DMS53 treated with DMSO at 0.1 percent for 48 hours (cell line): ENCODE measurements at regions not wholly inside any gene's neighbourhood (a gene's known extent, or its start where the extent isn't known, plus 50 kb on each side); places are given as distances from the start of the nearest gene placed in this dataset.

ENCODE experiments used
- DNase-seq: peaks from one replicate; lab custom pipeline; 2025; ENCODE audit not compliant: unreplicated experiment; lab: John Stamatoyannopoulos, UW

DNA sequence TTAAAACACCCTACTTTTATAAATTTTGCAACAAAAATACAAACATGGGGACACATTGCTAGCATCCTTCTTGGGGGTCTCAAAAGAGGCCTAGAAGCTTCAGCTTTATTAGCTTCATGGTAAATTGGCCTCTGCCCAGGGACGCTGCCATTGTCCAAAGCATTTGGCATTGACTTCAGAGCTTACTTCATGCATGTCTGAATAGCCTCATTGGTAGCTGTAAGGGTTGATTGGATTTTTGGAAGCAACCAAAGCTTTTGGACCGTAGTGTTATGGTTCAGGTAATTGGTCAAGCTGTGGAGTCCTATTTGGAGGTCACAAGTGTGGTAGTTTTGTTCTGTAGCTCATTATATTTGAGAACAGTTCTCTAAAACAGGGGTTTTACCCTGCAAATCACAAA lies 411.7 kb upstream of the SLC24A2 start:
- DNase-seq = no peak

DNA sequence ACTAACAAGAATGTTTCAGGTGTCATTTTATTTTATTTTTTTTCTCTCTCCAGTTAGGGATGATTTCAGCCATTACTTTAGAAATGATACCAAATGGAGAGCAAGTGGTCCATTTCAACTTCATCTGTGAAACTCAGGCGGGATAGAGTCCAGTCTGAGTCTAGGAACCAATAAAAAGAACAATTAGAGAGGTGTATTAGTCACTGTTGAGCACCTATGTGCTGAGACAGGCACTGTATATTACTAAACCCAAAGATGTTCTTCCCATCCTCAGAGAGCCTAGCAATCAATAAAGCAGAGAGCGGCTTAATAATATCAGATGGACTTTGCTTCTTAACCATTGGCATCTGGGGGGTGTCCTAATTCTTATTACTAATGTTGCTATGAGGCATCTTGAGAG lies 410.3 kb upstream of the SLC24A2 start:
- no peak for DNase-seq

DNA sequence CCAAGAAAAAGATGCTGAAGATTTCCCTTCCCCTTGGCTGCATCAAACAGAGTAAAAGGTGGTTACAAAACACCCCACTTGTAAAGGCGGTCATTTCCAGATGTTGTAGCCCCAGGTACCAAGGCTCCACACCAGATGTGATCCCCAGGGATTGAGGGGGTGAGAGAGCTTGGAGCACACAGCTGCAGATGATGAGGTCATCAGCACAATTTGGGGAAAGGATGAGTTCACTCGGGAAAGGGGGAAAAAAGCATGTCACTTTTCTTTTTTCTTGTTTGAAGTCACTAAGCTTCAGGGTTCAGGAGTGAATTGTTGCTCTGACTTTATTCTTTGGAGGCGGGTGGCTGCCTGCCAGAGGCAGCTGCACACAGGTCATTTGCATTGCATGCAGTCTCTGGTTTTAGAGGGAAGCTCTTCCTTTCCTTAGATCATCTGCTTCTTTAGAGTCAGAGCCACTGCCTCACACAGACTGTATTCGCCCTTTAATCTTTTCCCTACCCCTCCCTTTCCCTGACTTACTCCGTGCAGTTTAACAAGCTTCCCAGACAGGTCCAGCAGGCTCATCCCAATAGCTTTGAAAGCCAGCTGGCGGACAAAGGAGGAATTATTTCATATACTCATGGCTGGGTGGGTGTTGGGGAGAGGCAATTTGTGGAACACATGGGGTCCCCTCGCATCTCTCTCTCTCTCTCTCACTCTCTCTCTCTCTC lies 409.3 kb upstream of the SLC24A2 start:
- no peak for DNase-seq

DNA sequence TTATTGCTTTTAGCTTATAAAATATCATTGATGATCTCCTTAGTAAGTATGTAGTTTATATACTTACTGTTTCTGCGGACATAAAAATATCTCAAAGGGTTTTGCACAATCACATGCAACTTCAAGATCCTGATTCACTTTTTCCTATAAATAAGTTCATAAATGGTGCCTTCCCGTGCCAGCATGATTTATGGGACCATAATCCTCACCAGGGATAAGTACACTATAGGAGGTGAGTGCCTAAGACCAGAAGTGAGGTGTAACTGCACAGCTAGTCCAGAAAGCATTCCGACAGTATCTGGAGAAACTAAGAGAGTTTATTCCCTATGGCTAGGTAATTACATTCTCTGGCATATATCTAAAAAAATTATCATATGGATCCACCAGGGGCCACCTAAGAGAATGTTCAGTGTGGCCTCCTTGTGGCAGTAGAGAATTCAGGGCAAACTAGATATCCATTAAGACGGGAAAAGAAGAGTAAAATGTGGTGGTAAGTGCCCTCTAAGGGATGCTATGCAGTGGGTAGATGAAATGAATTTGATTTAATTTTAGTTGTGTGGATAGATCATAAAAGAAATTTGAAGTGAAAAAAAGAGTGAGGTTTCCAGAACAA lies 402.5 kb upstream of the SLC24A2 start:
- DNase-seq = no peak

DNA sequence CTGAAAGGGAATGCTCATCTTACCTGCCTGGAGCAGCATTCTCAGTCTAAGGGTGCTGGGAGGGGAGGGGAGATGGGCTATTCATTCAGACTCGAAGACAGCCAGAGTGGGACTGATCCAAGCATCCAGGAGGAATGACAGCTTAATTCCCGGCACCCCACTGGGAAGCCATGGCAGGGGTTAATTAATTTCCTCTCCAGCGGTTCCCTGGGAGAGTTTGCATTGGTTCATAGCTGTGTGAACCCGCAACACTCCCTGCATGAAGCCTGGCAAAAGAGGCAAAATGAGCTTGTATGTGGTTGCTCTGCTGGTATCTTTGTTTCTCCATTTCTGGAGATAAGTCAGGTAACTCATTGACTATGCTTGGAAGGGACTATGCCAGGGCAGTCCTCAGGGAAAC lies 401.0 kb upstream of the SLC24A2 start:
- no peak for DNase-seq

DNA sequence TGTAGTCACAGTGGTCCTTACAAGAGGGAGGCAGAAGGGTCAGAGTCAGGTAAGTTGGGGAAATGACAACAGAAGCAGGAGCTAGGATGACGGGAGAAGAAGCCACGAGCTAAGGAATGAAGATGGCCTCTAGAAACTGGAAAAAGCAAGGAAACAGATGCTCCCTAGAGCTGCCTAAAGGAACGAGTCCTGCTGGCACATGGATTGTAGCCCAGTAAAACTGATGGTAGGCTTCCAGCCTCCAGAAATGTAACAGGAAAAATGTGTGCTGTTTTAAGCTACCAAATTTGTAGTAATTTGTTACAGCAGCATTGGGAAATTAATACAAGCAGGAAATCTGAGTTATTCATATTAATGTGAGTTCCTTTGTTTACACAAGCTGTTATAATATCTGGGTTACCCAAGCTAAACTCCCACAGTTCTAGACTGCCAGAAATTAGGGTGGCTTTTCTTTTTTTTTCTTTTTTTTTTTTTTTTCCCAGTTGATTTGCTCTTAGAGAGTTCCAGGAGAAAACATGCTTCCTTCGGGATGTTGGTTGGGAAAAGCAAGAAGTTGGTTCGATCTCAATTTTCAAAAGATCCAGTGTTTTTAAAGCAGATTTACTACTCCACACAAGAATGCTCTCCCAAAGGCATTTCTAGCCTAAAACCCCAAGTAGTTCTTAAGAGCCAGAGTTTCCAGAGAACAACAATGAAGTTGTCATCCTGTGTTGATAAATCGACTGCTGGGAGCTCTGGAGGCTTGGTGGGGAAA lies 400.0 kb upstream of the SLC24A2 start:
- no peak for DNase-seq

DNA sequence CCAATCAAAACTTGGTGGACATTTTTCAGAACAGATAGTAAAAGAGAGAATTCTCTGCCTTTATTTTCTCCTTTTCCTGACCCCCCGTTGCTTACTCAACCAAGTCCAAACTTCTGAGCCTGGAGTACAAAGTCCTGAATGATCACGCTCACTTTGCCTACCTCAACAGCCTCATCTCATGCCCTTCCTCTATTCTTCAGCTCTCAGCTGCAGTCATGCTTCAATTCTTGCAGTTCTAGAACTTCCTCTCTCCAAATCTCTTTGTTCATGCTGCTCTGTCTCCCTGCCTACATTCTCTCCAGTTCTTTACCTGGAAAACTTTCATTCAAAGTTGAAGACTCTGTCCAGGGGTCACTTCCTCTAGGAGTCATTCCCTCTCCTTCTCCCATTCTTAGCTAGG lies 398.5 kb upstream of the SLC24A2 start:
- DNase-seq = no peak

DNA sequence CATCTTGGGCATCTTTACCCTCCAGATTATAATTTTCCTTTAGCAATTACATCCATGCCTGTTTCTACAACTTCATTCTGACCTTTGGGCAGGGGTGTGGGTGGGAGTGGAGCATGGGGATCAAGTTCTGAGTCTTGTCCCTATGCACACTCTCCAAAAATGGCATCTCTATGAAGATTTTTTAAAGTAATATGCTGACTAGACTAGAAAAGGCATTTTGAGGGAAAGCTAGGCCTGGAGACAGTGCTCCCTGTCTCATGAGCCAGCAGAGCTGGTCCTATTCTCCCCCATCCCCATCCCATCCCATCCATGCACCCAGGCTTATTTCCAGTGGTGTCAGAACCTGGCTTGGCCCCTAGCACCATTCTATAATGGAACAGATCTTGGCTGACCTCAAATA lies 398.0 kb upstream of the SLC24A2 start:
- no peak for DNase-seq

DNA sequence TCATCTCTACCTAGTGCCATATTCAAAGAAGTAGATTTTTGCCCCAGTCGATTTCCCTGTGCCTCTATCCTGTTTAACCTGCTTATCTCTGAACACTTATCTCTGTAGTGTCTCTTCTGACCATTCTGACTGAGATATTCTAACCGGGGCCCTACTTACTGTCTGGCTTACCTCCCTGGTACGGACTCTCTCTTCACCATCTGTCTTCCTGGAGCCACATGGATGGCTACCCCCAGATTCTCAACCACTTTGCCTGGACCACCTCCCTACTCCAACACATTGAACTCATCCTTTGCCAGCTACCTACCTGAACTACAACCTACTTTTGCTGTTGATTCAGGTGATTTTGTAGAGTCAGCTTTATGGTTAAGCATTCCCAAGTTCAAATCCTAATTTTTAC lies 397.4 kb upstream of the SLC24A2 start:
- DNase-seq = no peak

DNA sequence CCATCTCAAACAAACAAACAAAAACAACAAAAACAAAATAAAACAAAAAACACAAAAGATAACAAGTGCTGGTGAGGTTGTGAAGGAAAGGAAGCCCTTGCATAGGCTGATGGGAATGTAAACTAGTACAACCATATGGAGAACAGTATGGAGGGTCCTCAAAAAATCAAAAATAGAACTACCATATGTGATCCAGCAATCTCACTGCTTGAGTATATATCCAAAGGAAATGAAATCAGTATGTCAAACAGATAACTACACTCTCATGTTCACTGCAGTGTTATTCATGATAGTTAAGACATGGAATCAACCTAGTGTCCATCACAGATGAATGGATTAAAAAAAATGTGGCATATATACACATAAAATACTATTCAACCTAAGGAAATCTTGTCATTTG lies 395.7 kb upstream of the SLC24A2 start:
- DNase-seq = no peak

DNA sequence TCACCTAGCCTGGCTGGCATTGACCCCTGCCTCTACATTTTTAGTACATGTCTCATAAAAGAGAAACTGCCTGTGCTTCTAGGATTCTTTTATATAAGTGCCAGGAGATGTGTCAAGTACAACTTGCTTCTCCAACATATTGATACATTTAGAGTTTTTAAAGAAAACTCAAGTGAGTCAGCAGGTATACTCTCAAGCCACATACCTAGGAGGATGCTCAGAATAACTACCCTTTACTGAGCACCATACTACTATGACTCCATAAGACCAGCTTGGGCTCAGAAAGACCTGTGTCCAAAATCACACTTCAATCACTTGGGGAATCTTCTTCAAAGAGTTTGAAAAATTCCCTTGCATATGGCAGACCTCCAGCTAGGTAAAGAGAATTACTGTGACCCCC lies 389.8 kb upstream of the SLC24A2 start:
- no peak for DNase-seq

DNA sequence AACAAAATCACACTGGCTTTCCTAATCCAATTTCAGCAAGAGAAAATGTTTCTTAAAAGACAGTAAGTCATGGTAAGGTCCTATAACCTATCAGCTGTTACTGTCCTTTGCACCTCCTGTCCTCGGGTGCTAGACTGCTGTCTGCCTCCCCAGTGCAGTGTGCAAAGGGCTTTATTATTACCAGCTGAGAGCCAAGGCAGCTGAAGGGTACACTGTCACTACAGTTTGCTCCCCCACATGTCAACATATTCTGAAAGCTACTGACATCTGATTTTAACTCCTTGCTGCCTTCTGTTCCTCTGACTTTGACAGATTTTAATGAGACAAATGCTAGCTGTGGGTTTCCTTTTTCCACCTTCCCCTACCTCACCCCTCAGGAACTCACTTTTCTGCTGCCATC lies 389.4 kb upstream of the SLC24A2 start:
- no peak for DNase-seq

DNA sequence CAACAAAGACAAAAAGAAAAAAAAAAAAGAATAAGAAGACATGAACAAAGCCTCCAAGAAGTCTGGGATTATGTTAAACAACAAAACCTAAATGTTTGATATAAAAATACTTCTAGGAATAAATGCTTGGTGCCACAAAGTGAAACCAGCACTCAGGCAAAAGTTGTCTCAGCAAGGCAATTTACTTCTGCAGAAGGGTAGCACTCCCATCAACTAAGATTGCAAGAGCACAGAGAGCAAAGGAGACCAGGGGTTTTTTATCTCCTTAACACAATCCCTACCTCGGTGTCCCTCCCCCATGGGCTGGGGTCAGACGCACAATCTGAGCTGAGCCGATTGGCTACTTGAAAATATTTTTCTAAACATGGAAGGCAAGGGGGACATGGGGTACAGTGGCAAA lies 381.3 kb upstream of the SLC24A2 start:
- DNase-seq = no peak

DNA sequence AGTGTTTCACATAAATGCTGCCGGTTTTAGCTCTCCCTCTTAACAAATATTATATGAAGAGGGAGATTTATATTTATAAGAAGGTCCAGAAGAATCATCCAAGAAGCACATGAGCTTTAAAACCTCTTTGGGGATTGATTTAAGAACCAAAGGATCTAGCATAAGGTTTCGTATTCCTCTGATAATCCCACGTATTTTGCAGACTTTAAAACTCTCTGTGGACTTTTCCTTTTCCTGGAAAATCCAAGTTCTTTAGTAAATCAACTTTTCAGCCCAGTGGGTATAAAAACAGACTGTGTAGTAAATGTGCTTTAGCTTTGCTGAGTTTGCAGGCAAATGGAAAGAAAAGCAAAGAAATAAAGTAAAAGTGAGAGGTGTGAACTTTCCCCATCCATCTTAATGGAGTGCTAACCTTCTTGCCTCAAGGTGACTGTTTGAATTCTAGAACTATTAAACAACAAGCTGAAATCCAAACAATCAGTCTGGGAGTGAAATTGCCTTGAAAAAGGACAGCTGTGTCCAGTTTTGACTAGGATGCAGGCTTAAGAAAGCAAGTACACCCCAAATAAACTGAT lies 363.4 kb upstream of the SLC24A2 start:
- DNase-seq = no peak

DNA sequence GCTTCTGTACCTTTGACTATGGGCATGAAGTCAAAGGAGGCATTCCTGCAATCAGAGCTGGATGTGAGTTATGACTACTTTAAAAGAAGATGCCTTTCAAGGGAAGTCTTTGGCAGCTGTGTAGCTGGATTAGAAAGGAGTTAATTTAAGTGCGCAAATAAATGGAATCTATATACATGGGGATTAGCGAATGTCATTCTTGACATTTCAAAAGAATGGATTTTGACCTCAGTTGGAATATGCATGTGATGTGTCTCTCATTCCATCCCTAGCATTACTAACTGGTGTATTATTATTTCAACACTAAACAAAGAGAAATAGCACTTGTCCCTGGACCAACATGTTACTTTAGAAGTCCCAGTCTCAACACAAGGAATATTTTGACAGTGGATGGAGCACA lies 359.6 kb upstream of the SLC24A2 start:
- DNase-seq = no peak

DNA sequence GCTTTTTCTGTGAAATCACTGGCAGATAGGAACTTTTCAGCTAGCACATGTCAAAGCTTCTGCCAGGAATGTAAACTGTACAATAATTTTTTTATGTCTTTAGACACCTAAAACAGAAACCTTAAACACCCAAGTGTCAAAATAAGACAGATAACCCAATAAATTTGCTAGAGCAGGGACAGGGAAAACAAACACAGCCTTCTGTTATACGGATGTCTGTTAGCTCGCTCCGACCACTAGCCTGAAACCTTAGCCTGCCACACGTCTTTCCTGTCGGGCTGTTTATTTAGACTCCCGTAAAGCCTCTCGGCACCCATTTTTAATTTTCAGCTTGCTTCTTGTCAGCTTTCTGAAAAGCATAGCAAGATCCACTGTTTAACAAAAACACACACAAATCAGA lies 355.4 kb upstream of the SLC24A2 start:
- DNase-seq = no peak

DNA sequence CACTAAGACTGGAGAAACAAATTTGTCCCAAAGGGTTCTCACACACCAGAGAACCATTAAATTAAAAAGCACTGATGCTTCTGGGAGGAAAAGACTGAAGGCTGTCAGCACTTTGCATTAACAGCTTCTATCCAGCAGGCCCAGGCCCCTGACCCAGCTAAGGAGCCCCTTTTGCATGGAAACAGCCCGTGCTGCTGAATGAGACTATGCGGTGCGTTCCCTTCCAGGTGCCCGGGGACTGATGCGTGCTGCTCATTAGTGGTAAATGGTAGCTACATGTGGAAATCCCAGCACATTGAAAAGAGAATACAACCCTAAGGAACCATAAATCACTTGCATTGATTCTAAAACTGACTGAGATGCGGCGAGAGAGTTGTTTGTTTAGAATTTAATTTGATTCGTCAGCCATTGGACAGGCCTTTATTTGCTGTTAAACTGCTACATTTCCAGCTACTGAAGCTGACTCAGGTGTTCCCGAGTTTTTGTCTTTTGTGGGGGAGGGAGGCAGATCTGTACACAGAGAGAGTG lies 351.0 kb upstream of the SLC24A2 start:
- DNase-seq = no peak

DNA sequence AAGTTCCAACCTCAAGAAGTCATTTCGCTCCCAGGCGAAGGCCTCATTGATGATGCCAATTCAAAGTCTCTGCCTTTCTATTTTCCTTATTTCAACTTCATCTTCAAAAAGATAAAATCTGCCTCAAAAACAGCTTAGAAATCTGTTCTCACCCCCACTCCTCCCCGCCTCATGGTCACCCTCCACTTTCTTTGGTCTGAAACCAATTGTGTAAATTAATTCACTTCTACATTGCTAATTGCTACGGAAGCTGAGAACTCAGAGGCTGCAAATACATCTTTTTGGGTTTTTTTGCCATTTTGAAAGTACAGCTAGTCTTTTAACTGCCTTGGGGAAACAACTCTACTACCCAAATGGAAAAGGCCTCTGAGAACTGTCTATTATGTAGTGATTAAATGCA lies 350.0 kb upstream of the SLC24A2 start:
- no peak for DNase-seq

DNA sequence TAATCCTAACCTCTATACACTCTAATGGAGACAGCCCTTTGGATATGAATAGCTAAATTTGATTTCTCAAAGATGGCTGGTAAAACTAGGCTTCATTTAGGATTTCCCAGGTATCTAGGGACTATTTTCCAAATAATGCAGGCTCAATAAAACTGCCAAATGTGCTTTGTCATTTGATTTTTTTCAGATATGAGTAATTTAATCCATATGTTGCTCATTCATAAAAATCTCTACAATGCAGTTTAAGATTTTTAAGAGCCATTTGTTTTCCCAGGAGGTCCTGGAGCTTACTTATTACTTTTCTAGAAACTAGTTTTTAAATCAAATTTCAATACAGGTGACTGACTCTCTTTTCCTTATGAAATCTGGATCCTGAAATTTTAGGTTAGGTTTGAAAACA lies 349.3 kb upstream of the SLC24A2 start:
- no peak for DNase-seq

DNA sequence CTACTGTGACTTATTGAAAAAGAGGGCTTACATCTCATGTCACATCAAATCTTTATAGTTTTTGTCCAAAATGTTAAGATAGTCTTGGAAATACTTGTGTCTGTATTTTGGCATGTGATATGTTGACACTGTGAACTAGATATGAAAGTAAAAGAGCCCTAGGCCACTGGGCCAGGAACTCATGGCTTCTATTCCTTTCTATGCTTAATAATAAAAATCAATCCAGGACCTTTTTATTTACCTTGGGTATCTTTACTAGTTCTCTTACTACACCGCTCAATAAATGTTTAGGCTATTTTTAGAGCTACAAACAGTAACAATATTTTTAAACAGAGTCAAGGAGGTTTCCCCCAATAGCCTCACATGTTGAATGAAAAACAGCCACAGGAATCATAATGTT lies 348.6 kb upstream of the SLC24A2 start:
- DNase-seq = no peak

DNA sequence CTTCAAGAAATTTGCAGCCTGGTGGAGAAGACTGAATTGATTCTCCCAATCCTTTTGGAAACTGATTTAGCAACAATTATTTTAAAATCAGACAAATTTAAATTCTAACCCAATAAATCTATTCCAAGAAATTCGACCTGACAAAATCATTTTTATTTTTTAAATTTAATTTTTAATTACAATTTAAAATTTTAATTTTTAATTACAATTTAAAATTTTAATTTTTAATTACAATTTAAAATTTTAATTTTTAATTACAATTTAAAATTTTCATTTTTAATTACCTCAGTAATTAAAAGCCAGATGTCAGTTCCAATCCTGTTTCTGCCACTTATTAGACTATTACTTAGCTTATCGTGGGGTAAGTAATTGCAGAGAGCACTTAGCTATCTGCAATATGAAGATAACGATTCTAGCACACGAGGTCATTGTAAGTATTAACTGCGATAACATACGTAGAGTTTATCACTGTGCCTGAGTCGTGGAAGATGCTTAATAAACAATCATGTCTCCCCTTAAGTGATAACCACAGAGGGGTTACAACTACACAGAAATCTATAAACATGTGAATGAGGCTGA lies 346.4 kb upstream of the SLC24A2 start:
- DNase-seq = no peak

DNA sequence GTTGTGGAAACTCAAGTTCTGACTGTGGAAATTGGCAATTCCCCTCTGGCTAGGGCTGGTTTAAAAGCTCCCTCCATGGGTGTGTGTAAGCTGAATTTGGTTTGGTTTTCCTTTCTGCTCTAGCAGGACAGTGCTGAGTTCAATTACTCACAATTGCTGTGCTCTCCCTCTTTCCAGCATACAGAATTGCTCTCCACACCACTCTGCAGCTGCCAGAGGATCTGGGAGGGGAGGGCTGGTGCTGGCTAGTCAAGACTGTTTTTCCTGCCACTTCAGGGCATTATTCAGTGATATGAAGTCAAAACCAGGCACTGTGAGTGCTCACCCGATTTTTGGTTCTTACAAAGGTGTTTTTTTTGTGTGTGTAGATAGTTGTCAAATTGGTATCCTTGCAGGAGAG lies 336.9 kb upstream of the SLC24A2 start:
- DNase-seq = no peak
